COLO668 (cell line): ENCODE measurements at regions not wholly inside any gene's neighbourhood (a gene's known extent, or its start where the extent isn't known, plus 50 kb on each side); places are given as distances from the start of the nearest gene placed in this dataset.
A peak's percentile ranks its signal among the peaks of the same experiment; 100 is the strongest.

Experiments used
- DNase-seq: peaks from one replicate; lab custom pipeline; 2025; ENCODE audit not compliant: unreplicated experiment; lab: John Stamatoyannopoulos, UW

GRCh38 chr5:73295447-73295846, 122.5 kb downstream of the TMEM174 start:
- DNase-seq: peak; percentile 4

- no peak for DNase-seq
Measured at GRCh38 chr5:73292816-73293459, 119.9 kb downstream of the TMEM174 start.

DNA sequence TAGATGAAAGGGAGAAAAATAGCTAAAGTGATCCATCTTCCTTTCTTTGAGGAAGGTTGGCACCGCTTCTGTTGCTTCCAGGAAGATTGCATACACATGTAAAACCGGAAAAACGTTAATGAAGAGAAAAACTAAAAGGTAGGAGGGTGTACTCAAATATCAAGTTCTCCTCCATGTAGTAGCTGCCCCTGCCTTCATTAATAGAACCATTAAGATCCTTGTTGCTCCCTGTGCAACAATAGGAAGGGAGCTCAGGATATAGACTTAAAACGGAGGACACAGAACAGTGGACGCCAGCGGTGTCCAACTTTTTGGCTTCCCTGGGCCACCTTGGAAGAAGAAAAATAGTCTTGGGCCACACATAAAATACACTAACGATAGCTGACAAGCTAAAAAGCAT, 118.9 kb downstream of the TMEM174 start:
- DNase-seq: no peak

GRCh38 chr5:73290242-73290641, 117.2 kb downstream of the TMEM174 start:
- no peak for DNase-seq

GRCh38 chr5:73288803-73289720, 116.1 kb downstream of the TMEM174 start:
- no peak for DNase-seq

- DNase-seq: no peak
Measured at GRCh38 chr5:73286896-73287295, 113.9 kb downstream of the TMEM174 start.

DNA sequence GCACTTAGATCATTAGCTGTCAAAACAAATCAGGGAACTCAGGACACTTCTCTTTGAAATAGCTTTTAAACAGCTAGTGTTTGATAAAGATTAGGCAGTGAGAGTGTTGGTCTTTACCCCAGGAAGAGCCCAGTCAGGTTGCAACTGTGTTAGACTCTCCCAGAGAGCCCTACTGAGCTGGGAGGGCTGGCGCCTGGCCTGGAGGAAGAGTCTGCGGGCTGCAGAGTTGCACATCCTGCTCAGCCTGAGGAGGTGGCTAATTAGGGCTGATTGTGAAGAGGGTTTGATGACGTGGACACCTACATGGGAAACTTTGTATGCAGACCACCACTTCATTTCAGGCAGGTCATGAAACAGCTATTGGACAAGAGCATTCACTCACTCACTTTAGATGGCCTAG, 112.0 kb downstream of the TMEM174 start:
- no peak for DNase-seq

GRCh38 chr5:73284220-73284795, 111.3 kb downstream of the TMEM174 start:
- DNase-seq: no peak

DNA sequence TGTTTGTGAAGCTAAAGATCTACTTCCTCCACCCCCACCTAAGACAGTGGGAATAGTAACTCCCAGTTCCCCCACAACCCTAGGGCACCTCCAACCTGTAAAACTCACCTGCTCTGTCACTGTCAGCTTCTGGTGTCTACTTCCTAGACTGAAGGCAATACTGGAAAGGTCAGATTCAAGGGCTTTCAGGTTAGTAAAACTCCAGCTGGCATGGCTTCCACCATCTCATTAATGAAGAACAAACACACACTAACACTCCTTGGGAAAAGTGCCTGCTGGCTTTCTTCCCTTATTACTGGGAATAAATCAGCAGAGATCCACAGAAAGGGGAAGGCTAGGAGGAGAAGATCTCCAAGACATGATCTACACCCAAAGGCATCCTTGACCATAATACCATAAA, 109.9 kb downstream of the TMEM174 start:
- no peak for DNase-seq

- peak; percentile 30 for DNase-seq
Measured at GRCh38 chr5:73282383-73282782, 109.4 kb downstream of the TMEM174 start.

DNA sequence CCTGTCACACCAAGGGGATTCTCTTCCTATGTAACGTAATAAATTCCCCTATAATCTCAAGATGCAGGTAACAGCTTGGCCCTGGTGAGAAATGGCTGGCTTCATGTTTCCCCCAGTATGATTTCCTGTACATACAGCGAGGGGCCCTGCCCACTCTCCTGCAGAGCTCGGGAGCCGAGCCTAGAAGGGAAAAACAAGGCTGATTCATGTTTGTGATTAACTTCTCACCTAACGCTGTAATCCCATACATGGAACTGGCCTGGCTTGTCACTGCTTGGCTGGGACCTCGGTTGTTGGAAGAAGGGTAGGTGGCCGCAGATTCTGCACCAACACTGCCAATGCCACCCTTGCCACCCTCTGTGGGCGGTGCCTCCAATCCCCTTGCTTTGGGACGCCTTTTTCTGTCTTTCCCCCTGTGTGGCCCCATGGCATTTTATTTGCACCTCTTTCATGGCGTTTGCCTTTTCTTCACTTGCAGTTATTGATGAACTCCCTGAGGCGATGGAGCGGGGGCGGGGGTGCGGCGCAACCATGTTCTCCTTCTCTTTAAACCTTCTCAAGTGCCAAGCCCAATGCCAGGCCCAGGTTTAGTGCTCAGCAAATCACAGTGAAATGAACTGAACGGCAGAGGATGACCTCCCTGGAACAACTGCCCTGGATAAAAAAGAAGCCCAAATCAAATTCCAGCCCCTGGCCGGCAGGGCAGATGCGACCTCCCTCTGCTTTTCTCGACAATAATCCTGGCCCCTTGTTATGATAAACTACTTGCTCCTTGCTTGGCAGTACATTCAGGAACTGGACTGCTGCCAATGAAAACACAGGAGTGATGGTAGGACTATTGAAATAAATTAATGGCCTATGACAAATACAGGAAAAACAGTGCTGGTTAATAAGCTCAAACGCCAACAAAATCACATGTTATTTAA, 108.1 kb downstream of the TMEM174 start:
- DNase-seq: peak; percentile 56

GRCh38 chr5:73280386-73280785, 107.4 kb downstream of the TMEM174 start:
- DNase-seq: no peak

- no peak for DNase-seq
Measured at GRCh38 chr5:73279805-73280204, 106.8 kb downstream of the TMEM174 start.

GRCh38 chr5:73278693-73279092, 105.7 kb downstream of the TMEM174 start:
- DNase-seq: peak; percentile 77

GRCh38 chr5:73274881-73275663, 102.1 kb downstream of the TMEM174 start:
- no peak for DNase-seq

DNA sequence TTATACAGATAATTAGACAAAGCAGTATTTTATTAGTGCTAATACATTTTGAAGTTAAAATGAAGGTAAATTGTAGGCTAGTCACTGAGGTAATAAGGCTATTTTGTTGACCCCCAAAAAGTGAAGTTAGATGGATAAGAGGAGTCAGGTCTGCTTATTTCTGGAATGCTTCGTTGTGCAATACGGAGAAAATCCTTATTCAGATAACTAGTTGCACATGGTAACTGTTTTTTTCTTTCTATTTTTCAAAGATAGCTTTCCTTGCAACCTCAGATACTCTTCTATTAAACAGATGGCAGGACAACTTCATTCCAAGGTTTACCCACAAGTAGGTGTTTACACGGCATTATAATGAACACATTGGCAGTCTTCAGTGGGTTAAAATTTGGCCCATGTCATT, 101.1 kb downstream of the TMEM174 start:
- DNase-seq: no peak

DNA sequence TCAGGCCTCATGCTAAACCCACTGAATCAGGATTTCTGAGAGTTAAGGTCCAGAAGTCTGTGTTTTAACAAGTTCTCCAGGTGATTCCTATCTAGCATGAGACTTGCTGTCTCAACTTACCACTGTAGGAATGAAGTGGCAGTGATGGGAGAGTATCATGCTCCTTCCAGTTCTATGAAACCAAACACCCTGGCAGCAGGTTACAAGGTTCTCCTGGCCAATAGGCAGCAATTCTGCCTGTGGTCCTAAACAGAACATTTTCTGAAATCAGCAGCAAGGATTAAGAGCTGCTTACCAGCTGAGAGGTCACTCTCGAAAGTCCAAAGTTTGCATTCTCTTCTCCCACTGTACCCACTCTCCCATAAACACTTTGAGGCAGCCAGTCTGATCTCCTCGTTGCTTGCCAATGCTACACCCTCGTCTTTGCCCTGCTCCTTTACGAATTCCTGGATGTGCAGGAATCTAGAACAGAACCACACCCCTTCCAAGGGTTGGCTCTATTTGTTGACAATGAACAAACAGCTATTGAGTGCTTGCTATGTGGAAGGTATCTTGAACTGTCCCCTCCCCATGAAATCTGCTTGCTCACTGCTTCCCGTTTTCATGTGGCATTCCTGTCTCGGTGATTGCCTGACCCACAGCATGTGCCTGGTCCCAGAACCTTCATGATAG, 100.5 kb downstream of the TMEM174 start:
- no peak for DNase-seq

DNA sequence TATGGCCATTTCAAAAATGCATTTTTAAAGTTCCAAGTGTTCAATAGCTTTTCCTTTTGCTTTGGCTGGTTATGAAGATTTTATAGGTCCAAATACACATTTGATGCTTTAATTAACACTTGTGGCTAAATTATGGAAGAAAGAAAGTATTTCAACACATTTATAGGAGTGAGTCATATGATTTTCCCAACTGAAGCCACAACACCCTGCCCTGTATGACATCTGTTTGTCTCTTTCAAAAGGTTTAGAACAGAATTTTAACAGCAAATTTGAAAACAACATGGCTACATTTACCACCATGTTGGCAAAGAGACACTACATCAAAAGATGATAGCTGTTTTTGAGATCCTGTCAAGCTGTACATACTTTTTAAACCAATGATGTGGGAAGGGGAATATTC, 99.4 kb downstream of the TMEM174 start:
- DNase-seq: no peak

GRCh38 chr5:73268826-73269225, 95.8 kb downstream of the TMEM174 start:
- no peak for DNase-seq
